ENCODE measurements at regions not wholly inside any gene's neighbourhood (a gene's known extent, or its start where the extent isn't known, plus 50 kb on each side); places are given as distances from the start of the nearest gene placed in this dataset.

- TF ChIP-seq, protein P1, sequence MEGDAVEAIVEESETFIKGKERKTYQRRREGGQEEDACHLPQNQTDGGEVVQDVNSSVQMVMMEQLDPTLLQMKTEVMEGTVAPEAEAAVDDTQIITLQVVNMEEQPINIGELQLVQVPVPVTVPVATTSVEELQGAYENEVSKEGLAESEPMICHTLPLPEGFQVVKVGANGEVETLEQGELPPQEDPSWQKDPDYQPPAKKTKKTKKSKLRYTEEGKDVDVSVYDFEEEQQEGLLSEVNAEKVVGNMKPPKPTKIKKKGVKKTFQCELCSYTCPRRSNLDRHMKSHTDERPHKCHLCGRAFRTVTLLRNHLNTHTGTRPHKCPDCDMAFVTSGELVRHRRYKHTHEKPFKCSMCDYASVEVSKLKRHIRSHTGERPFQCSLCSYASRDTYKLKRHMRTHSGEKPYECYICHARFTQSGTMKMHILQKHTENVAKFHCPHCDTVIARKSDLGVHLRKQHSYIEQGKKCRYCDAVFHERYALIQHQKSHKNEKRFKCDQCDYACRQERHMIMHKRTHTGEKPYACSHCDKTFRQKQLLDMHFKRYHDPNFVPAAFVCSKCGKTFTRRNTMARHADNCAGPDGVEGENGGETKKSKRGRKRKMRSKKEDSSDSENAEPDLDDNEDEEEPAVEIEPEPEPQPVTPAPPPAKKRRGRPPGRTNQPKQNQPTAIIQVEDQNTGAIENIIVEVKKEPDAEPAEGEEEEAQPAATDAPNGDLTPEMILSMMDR (IDR thresholded peaks at IDR 0.05; ENCODE audit: control extremely low read depth, extremely low read depth, low read depth, missing control alignments) = no peak
- DNase-seq (ENCODE audit: extremely low spot score) = no peak
- ChIA-PET CTCF (no interaction called here), POLR2A (no interaction called here)
Observed at GRCh38 chrY:19351616-19352015, 392.9 kb downstream of the KDM5D start.

- no peak for DNase-seq (ENCODE audit: extremely low spot score)
- POLR2A ChIA-PET = no interaction called here
Observed at GRCh38 chrY:19321701-19322100, 422.8 kb downstream of the KDM5D start.

GRCh38 chrY:19319135-19319534 is 425.4 kb downstream of the KDM5D start:
- TF ChIP-seq, protein P1 (IDR thresholded peaks at IDR 0.05; ENCODE audit: control extremely low read depth, extremely low read depth, low read depth, missing control alignments) = no peak
- CTCF ChIA-PET = no interaction called here
- no peak for DNase-seq (ENCODE audit: extremely low spot score)
- POLR2A ChIA-PET = no interaction called here

More at GRCh38 chrY:19321701-19322100, 422.8 kb downstream of the KDM5D start:
- TF ChIP-seq, protein P1 (IDR thresholded peaks at IDR 0.05; ENCODE audit: control extremely low read depth, extremely low read depth, low read depth, missing control alignments) = no peak
- CTCF ChIA-PET = interaction anchor here (1.3 kb wide), 1 partner anchor 73 kb away, joined by 3 read pairs; no protein-coding TSS in a partner anchor

DNA sequence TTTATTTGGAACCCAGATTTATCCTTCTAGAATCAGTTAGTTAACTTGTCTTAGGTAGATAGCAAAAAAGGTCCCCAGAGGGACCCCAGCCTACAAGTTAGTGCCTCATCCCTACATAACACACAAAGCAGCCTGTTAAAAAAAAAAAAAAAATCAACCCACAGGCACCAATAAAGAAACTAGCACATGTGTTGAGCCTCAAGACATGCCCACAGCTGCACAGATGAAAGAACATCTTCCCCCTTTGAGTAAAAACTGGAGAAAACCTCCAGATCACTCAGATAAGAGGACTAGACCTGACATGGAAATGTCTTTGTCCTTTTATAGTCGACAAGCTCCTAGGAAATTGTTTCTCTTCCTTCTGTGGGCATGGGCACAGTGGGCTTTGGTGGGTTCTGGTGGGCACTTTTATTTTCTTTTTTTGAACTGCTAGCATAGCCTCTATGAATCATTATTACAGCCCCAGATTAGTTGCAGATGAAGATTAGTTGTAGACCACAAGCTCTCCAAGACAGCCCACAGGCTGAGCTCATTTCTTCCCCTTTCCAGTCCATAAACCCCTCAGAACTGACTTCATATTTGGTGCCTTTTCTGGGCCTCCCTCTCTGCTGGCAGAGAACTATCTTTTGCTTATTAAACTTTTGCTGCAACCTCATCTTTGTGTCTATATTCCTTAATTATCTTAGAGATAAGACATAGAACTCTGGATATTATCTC is 427.1 kb downstream of the KDM5D start:
- DNase-seq (ENCODE audit: extremely low spot score) = no peak
- ChIA-PET POLR2A (no interaction called here), CTCF (no interaction called here)
- TF ChIP-seq, protein P1 (IDR thresholded peaks at IDR 0.05; ENCODE audit: control extremely low read depth, extremely low read depth, low read depth, missing control alignments) = no peak

DNA sequence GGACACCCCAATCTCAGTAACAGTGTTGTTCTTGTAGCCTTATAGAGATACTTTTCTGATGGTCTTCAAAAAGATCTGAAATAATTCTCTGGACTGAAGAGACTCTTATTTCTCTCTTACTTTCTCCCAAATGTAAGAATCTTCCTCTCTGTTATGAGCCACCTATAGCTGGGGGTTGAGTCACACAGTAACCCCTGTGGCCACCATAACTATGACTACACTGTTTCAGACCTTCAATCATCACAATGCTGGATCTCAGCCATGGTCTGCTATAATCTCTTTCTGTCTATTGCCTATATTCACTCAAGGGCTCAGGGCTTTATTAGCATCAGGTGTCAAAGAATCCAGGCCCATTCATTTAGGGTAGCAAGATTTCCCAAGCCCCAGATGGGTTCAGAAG is 436.9 kb downstream of the KDM5D start:
- ChIA-PET CTCF (no interaction called here), POLR2A (no interaction called here)
- TF ChIP-seq, protein P1 (IDR thresholded peaks at IDR 0.05; ENCODE audit: control extremely low read depth, extremely low read depth, low read depth, missing control alignments) = no peak
- no peak for DNase-seq (ENCODE audit: extremely low spot score)

DNA sequence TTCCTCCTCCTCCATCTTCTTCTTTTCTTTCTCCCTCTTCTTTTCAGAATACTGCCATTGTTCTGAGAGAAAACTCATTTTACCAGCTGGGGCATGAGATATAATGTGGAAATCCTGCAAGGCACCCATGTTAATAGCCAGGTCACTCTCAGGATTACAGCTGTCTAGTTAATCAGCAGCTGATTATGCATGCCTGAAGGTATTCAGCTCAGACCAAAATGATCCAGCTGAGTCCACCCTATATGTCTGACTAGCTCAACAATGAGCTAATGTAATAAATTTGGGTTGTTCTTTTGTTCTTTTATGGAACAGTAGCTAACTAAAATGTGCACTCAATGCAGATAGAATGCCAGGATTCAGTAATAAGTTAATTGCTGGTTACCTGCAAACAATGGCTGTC is 441.4 kb downstream of the KDM5D start:
- DNase-seq (ENCODE audit: extremely low spot score) = no peak
- CTCF ChIA-PET = no interaction called here
- POLR2A ChIA-PET = no interaction called here
- TF ChIP-seq, protein P1 (IDR thresholded peaks at IDR 0.05; ENCODE audit: control extremely low read depth, extremely low read depth, low read depth, missing control alignments) = no peak
